Right lobe of liver (tissue), 6 donors: ENCODE measurements at regions not wholly inside any gene's neighbourhood (a gene's known extent, or its start where the extent isn't known, plus 50 kb on each side); places are given as distances from the start of the nearest gene placed in this dataset.

Experiments used
- ATAC-seq, 4 donors: fragments of 200-7000 bp; cut with Tn5 transposase; one replicate each; pipeline ENCODE4 v1.9.1; 2020; ENCODE audit warnings: mild to moderate bottlenecking in 4 of 4, moderate library complexity in 4 of 4
- DNase-seq, 3 donors: peaks; one replicate each; pipeline ENCODE4 v3.0.0-alpha.2; 2020
- H3K27ac ChIP-seq, 3 donors: fragments of 200-600 bp; one replicate each; pipeline ENCODE4 v1.8.0; 2022
- H3K27me3 ChIP-seq, 2 donors: fragments of 200-600 bp; one replicate each; pipeline ENCODE4 v1.8.0; 2022
- H3K36me3 ChIP-seq, 4 donors: fragments of 200-600 bp; sonication (generic) in 1 of 4; one replicate each; pipeline versions ENCODE4 v1.5.1 to v1.8.0; 2017 to 2022; ENCODE audit warnings: control low read depth in 1 of 4
- H3K4me1 ChIP-seq, 4 donors: fragments of 200-600 bp; sonication (generic) in 1 of 4; one replicate each; pipeline versions ENCODE4 v1.5.1 to v1.8.0; 2017 to 2022; ENCODE audit warnings: control low read depth in 1 of 4
- H3K4me3 ChIP-seq, 3 donors: fragments of 200-600 bp; one replicate each; pipeline ENCODE4 v1.8.0; 2022
- H3K9me3 ChIP-seq, 4 donors: fragments of 200-600 bp; sonication (generic) in 1 of 4; one replicate each; pipeline versions ENCODE4 v1.5.1 to v1.8.0; 2017 to 2022; ENCODE audit warnings: control low read depth in 1 of 4
- CTCF ChIP-seq, 4 donors: fragments of 200-600 bp in 3 of 4; fragments of 450-650 bp in 1 of 4; IDR thresholded peaks; one replicate each; pipeline versions ENCODE4 v1.5.1 to v1.8.0; 2016 to 2022; ENCODE audit warnings: antibody characterized with exemption in 4 of 4, mild to moderate bottlenecking in 2 of 4
- POLR2A ChIP-seq: fragments of 450-650 bp; IDR thresholded peaks from one replicate; pipeline ENCODE4 v1.6.1; 2017; ENCODE audit warnings: antibody characterized with exemption, mild to moderate bottlenecking
- WGBS: methylation state at CpG from one replicate; pipeline ENCODE4 v1.1.6; 2018; ENCODE audit warnings: low coverage, low lambda C conversion rate; ENCODE audit not compliant: insufficient coverage; ENCODE audit errors: missing lambda C conversion rate; 5-methylcytosine and 5-hydroxymethylcytosine counted together
- intact Hi-C, 2 donors: fragments of 100-400 bp; cut with DNase I; formaldehyde crosslinking; loops; one replicate each; pipeline versions ENCODE4 v1.11.2 to v1.14.1; 2022
- donor health status: DM: no; HTN: yes; CAD: no.
- donor health status: DM: no; HTN: no; CAD: no.
- donor health status: DM: no; HTN: no; CAD: no.
- donor health status: DM: no; HTN: yes; CAD: no.
- donor health status: DM: no; HTN: yes; CAD: no.

GRCh38 chr3:34351882-34352777, 553.7 kb downstream of the PDCD6IP start:
- DNase-seq (no peak), ATAC-seq (no peak)
- H3K4me1 ChIP-seq: no peaks in the 10 kb centered on the region
- H3K4me3 ChIP-seq: no peak overlapping the region
- no peaks in the 10 kb centered on the region for H3K27me3 ChIP-seq
- 19% methylated on average over 5 of the region's 5 CpGs for WGBS
- H3K9me3 ChIP-seq: no peaks in the 10 kb centered on the region
- H3K36me3 ChIP-seq: no peaks in the 10 kb centered on the region
- H3K27ac ChIP-seq: no peak overlapping the region
- intact Hi-C loops: no loop called here
- no peak for TF ChIP-seq CTCF (IDR thresholded peaks at IDR 0.05)
- no peak for TF ChIP-seq POLR2A

GRCh38 chr3:34352778-34353331, 554.4 kb downstream of the PDCD6IP start:
- Histone ChIP-seq H3K36me3 (no peaks in the 10 kb centered on the region), H3K27ac (no peak overlapping the region), H3K9me3 (no peaks in the 10 kb centered on the region), H3K4me1 (no peaks in the 10 kb centered on the region), H3K4me3 (no peak overlapping the region), H3K27me3 (no peaks in the 10 kb centered on the region)
- WGBS: 60% methylated on average over 2 of the region's 2 CpGs
- DNase-seq (no peak), ATAC-seq (no peak)
- intact Hi-C loops: no loop called here
- no peak for TF ChIP-seq CTCF (IDR thresholded peaks at IDR 0.05)
- TF ChIP-seq POLR2A: no peak

DNA sequence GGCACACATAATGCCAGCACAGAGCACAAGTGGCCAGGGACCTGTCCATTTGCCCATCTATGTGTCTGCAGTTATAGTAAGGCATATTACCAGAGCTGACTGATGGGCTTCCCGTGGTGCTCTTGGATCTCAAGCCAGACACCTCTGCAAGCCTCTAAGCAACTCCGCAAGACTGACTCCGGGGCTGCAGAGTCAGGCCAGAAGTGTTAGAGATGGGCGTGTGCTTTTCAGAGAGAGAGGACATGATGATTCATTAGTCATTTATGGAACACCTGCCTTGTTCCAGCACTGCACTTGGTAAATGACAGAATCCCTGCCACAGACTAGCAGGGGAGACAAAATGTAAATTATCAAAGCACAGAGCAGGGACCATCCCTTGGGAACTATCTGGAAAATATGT, 559.0 kb downstream of the PDCD6IP start:
- no peak for ATAC-seq
- DNase-seq: no peak
- 49% methylated on average over 3 of the region's 4 CpGs for WGBS
- no peak for TF ChIP-seq CTCF (IDR thresholded peaks at IDR 0.05)
- TF ChIP-seq POLR2A: no peak
- Histone ChIP-seq H3K4me1 (no peaks in the 10 kb centered on the region), H3K27ac (no peak overlapping the region), H3K27me3 (no peaks in the 10 kb centered on the region), H3K4me3 (no peak overlapping the region), H3K9me3 (no peaks in the 10 kb centered on the region), H3K36me3 (no peaks in the 10 kb centered on the region)
- intact Hi-C loops: no loop called here

GRCh38 chr3:34359064-34359463, 560.6 kb downstream of the PDCD6IP start:
- ATAC-seq (no peak), DNase-seq (no peak)
- Histone ChIP-seq H3K27me3 (no peaks in the 10 kb centered on the region), H3K27ac (no peak overlapping the region), H3K4me1 (no peaks in the 10 kb centered on the region), H3K9me3 (no peaks in the 10 kb centered on the region), H3K4me3 (no peak overlapping the region), H3K36me3 (no peaks in the 10 kb centered on the region)
- WGBS: 60% methylated on average over 2 of the region's 2 CpGs
- intact Hi-C loops: no loop called here
- TF ChIP-seq CTCF (IDR thresholded peaks at IDR 0.05) (no peak), POLR2A (no peak)
